GM12801 (cell line): ENCODE measurements at regions not wholly inside any gene's neighbourhood (a gene's known extent, or its start where the extent isn't known, plus 50 kb on each side); places are given as distances from the start of the nearest gene placed in this dataset.

Experiments used
- CTCF ChIP-seq: IDR thresholded peaks from one replicate; pipeline ENCODE4 v1.5.1; 2011; ENCODE audit warnings: control low read depth; ENCODE audit not compliant: insufficient read length; ENCODE audit errors: extremely low read depth

DNA sequence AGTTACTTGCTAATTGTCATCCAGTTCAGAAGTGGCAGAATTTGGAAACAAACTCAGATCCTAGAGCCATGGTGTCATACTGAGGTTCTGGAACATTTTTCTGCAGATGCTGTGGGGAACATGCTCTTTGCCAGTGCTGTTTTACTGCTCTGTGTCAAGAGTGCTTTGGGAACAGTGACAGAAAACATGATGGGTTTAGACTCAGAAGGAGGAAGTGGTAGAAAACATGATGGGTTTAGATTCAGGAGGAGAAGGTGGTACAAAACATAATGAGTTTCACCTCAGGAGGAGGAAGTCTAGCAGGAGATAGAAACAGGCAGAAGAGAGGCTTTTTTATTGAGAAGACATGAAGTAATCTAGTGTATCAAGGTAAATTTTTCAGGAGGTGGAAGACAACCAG is 815.5 kb downstream of the DHX35 start:
- TF ChIP-seq CTCF = no peak

- TF ChIP-seq CTCF = no peak
Observed at GRCh38 chr20:39775110-39775509, 813.0 kb downstream of the DHX35 start.

GRCh38 chr20:39773380-39774000 is 811.3 kb downstream of the DHX35 start:
- TF ChIP-seq CTCF = no peak

DNA sequence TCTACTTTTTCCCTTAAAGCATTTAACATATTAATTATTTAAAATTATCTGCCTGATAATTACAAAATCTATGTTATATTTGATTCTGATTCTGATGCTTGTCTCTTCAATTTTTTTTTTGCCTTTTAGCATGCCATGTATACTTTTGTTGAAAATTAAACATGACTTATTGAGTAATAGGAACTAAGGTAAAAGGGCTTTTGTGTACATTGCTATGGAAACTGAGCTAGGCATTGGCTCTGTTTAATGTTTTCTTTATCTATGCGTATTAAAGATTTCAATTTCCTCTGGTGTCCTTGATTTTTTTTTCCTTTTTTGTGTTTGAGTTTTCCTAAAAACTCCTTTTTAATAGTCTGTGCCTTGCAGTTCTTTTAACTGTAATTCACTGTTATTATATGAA is 805.2 kb downstream of the DHX35 start:
- no peak for TF ChIP-seq CTCF

DNA sequence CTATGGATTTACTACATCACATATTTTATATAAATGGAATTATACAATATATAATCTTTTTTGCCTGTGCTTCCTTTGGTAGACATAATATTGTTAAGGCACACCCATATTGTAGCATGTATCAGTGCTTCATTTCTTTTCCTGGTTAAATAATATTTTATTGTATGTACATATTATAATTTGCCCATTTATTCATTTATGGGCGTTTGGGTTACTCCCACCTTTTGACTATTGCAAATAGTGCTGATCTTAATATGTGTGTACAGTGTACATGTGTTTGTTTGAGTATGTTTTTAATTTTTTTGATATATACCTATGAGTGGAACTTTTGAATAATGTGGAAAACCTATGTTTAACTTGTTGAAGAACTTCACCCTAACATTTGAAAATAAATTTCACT is 804.2 kb downstream of the DHX35 start:
- no peak for TF ChIP-seq CTCF

DNA sequence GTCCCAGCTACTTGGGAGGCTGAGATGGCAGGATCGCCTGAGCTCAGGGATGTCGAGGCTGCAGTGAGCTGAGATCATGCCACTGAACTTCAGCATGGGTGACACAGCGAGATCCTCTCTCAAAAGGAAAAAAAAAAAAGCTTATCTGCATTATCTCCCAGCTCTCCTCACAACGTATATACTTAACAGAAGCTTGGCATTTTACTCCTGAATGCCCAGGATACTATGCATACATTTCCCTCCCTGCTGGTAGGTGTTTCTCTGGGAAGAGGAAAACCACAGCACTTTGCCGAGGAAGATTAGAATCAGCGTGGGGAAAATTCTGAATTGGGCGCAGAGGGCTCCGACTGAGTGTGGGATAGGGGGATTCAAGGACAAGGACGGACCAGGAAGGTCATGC is 800.6 kb downstream of the DHX35 start:
- no peak for TF ChIP-seq CTCF

GRCh38 chr20:39758876-39759275 is 796.7 kb downstream of the DHX35 start:
- TF ChIP-seq CTCF = no peak
